GM19463 (cell line): ENCODE measurements at regions not wholly inside any gene's neighbourhood (a gene's known extent, or its start where the extent isn't known, plus 50 kb on each side); places are given as distances from the start of the nearest gene placed in this dataset.
"Not testable (repeated sequence)": the region's sequence is repeated elsewhere in the genome, so short reads cannot be mapped to it uniquely, and the experiment has no call there.

Source experiments
- ATAC-seq: cut with Tn5 transposase; IDR thresholded peaks from one replicate; pipeline ENCODE4 v1.9.1; 2021; ENCODE audit warnings: mild to moderate bottlenecking, moderate library complexity; ENCODE audit not compliant: unreplicated experiment

DNA sequence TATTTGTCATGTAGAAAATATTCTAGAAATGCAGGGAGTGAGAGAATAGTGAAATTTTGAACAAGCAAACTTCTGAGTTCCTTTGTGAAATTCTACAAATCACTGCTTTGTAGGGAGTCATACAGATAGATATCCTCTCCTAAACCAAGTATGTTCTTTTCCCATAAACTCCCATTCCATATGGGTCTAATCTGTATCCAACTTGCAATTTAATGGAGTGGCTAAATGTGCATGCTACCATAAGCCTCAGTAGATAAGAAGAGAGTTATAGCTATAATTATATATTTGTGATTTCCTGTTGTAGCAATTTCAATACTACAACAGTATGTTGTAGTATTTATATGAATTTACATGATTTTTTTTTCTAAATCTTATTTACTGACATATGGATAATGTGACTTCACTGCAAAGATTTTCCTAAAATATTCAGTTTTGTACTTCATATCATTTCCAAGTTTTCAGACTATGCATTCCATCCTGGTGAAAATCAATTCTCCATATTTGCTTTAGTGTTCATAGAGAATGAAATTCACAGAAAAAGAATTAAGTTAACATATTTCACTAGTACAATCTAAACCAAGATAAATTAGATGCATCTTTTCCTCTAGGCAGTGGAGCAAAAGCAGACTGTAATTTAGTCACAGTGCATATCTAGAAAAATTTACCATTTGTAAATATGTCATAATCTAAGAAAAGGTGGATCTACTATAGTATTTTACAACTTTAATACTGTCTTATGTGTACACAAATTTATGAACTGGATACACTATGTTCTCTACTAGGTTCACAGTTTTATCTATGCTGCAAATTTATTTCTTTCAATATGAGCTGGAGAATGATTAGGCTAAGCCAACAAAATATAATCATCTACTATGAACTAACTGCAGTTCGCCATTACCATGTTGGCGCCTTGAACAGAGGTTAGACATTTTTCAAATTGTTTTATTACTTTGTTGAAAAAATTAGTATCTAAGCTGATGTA is 372.9 kb upstream of the NDST3 start:
- ATAC-seq, result no peak

DNA sequence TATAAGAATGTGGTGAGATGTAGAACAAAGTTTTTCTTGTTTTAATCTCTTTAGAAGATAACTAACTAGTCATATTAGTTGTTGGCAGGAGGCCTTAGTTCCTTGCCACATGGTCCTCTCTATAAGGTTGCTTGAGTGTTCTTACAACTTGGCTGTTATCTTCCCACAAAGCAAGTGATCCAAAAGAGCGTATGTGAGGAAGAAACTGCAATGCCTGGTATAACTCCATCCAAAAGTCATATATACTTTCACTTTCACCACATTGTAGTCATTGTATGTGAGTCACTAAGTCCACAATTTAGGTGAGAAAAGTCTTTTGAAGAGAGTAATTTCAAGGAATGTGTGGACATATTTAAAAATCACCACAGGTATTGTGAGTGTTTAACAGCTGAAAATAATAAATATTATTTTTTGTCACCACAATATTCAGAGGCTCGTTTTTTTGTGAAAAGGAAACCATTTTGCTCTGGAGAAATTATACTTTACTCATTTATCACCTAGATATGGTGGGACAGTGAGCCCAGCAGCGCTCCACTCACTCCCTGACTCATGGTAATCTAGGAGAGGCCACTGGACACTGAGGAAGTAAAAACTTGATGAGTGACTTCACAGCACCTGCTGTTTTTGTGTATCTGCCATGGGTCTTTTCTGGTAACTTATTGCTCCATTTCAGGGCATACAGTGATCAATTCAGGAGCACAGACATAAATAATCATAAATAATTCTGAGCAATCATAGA is 369.4 kb upstream of the NDST3 start:
- ATAC-seq, result no peak

DNA sequence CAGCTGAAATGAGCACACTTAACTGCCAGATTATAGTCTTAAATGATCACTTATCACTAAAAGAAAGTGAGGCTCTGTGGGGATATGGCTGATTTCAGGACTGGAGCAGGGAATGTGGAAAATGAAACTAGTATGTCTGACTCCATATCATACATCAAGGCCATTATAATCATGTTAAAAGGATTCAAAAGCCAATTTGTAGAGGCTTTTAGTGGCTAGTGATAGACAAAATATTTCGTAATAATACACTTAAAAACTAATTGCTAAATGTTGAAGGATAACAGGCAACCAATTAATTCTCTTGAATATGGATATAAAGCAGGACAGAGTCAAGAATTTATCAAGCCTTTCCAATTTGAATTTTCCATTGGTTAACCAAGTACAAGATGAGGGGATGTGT is 358.1 kb upstream of the NDST3 start:
- ATAC-seq, result no peak

DNA sequence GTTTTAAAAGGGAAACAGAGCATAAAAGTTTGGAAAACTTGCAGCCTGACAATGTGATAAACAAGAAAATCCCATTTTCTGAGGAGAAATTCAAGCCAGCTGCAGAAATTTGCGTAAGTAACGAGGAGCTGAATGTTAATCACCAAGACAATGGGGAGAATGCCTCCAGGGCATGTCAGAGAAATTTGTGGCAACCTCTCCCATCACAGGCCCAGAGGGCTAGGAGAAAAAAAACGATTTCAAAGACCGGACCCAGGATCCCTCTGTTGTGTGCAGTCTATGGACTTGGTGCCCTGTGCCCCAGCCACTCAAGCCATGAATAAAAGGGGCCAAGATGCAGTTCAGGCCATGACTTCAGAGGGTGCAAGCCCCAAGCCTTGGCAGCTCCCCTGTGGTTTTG is 355.4 kb upstream of the NDST3 start:
- no peak for ATAC-seq

DNA sequence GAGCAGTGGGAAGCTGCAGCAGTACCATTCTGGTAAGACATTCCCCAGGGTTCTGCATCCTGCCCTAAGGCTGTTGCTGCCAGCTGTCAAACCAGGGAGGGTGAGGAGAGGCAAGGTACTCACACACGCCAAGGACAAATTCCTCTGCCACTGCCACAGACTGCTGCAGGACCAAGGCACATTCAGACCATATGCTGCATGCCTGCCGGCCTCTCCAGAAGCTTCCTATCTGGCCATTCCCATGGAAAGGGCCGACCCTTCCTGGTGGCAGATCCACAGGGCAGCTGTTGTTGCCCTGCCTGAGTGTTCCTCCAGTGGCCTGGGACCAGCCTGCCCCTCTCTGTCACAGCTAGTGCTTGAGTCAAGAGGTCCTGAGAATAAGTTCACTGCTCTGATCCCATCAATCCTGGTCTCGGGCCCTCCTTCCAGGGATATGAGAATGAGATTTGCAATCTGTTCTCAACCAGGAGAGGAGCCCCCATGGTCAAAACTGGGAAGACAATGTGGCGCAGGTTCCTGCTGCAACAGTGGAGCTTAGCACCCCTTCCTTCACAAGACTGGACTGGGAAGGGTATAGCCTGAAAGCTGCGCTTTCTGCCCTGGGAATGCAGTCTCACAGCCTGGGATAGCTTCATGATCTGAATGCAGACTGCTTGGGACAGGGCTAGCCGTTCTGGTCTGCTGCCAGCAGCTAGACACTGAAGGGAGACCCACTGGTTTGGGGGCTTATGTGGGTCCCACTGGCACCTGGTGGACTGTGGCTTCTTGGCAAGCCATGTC is 342.5 kb upstream of the NDST3 start:
- no peak for ATAC-seq

DNA sequence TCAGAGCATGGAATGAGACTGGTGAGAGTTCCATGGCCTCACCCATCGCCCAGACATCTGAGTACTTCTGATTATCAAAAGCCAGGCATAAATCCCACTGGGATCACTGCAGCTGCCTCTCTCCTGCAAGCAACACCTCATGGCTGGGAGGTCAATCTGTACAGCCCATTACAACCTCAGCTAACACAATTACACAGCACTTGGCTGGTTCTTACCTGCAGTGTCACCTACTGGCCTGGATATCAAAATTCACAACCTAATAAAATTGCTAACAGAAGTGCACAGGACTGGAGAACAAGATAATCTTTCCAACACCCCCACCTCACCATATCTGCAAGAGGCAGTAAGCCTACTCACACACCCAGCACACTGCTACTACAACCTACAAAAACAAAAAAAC is 341.7 kb upstream of the NDST3 start:
- no peak for ATAC-seq

DNA sequence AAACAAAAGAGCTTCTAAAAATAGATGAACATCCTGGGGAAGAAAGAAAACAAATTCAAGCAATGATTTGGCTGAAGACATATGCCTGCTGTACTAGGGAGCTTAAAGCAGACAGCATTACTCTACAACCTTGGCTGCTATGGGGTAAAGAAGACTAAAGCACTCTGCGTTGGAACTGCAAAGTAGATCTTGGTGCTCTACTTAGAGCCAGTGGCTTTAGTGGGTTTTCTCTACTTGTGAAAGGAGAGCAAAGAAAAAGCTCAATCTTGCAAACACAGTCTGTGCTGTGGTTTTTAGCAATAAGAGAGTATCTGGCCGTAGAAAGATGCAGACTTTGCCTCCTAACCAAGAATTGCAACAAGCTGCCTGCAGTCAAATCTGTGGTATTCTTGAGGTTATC is 334.7 kb upstream of the NDST3 start:
- no peak for ATAC-seq

DNA sequence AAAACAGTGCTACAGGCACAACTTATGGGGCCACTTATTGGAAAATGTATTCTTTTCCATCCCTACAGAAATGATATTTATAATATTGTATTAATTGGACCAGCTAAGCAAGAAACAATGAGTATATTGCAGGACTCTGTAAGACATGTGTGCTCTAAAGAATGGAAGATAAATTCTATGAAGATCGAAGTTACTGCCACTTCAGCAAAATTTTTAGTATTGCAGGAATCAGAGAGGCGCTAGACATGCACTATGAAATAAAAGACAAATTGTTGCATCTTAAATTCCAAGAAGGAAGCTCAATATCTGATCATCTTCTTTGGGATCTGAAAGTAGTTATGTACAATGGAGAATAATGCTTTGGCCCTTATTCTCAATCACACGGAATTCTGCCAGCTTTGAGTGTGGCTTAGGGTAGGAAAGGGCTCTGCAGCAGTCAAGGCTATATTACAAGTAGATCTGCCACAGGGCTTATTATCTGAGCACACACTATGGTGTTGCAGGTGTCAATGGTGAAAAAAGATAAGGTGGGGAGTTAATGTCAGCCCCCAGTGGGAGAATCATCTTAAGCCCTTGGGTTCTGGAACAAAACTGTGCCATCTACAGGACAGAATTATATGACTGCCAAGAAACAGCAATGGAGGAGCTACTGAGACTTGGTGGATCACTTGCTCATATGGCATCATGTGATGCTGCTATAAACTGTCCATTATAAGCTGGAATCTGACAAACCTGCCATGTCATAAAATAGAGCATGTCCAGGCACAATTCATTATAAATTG is 334.0 kb upstream of the NDST3 start:
- no peak for ATAC-seq

DNA sequence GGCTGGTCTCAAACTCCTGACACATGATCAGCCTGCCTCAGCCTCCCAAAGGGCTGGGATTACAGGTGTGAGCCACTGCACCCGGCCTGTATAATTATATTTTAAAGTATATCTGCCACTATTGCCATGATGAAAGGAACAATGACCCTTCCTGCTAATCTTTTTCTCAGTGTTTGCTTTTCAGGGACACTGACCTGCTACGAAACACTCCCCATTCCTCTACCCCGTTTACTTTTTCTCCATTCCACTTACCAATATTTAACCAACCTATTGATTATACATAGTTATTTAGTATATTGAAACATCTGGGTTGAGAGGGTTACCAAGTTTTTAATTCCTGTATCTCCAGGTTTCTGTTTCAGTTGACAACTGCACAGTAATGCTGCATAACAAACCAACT is 331.9 kb upstream of the NDST3 start:
- no peak for ATAC-seq

DNA sequence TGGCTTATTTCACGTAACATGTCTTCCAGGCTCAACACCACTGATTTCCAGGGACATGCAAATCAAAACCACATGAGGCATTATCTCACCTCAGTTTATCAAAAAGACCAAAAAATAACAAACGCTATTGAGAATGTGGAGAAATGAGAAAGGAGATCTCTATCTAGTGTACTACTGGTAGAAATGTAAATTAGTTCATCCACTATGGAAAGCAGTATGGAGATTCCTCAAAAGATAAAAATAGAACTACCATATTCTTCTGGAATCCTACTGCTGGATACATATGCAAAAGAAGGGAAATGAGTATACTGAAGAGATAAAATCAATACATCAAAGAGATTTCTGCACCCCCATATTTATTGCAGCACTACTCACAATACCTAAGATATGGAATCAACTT is 329.6 kb upstream of the NDST3 start:
- ATAC-seq, result no peak

DNA sequence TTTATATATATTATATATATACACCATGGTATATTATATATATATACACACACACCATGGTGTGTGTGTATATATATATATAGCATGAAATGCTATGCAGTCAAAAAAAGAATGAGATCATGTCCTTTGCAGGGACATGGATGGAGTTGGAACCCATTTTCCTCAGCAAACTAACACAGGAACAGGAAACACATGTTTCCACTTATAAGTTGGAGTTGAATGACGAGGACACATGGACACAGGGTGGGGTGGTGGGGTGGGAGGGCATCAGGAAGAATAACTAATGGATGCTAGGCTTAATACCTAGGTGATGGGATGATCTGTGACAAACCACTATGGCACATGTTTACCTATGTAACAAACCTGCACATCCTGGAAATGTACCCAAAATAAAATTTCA is 293.6 kb upstream of the NDST3 start:
- no peak for ATAC-seq

DNA sequence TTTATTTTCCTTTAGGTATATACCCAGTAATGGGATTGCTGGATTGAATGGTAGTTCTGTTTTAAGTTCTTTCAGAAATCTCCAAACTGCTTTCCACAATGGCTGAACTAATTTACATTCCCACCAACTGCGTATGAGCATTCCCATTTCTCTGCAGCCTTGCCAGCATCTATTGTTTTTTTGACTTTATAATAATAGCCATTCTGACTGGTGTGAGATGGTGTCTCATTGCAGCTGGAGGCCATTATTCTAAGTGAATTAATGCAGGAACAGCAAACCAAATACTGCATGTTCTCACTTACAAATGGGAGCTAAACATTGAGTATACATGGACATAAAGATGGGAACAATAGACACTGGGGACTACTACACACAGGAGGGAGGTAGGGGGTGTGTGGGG is 288.9 kb upstream of the NDST3 start:
- ATAC-seq, result not testable (repeated sequence)

DNA sequence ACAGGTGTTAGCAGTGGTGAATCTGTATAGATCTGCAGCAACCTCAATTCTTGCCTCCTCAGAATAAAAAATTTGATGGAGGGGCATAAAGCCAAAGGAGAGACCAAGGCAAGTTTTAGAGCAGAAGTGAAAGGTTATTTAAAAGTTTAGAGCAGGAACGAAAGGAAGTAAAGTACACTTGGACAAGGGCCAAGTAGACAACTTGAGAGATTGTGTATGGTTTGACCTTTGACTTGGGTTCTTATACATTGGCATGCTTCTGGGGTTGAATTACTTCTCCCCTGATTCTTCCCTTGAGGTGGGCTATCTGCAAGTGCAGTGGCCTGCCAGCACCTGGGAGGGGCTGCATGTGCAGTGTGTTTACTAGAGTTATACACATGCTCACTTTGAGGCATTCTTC is 278.8 kb upstream of the NDST3 start:
- ATAC-seq, result no peak

DNA sequence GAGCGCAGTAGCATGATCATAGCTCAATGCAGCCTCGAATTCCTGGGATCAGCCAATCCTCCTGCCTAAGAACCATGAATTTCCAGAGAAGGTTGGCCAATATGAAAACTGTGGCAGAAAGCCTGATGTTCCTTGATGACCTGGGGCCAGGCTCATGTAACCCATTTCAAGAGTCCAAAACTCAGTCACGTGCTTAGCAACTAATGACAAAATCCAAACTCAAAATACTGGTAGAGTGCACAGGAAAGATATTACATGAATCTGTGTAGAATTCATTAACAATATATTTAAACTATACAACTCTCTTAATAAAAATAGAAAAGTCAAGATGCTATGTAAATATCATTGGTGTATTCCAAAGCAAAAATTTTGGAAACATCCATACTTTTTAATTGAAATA is 265.7 kb upstream of the NDST3 start:
- ATAC-seq, result no peak

DNA sequence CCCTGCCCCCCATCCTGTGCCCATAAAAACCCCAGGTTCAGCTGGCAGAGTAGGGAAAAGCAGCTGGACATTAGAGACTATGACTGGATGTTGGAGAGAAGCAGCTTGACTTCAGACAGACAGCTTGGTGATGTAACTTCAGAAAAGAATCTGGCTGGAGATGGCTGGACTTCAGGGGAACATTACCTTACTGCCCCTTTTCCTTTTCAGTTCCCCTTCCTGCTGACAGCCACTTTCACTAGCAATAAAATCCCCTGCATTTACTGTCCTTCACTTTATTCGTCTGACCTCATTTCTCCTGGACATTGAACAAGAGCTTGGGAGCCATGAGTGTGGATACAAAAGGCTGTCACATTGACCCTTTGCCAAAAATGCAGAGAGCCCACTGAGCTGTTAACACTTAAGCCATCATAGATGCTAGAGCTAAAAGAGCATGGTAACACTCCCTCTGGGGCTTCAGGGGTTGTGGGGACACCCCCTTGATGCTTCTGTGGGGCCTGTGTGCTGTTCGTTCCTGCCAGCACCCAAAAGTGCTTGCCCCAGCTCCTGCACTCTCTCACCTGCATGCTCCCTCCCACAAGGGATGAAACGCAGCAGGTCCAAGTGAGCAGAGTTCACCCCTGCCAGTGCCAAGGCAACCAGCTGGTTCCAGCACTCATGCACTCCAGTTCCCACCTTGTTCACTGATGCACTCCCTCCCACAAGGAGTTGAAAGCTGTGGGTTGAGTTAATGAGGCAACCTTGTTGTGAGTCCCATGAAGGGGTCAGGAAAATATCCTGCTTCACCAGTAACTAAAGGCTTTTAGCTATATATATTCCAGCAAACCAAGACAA is 263.8 kb upstream of the NDST3 start:
- no peak for ATAC-seq

DNA sequence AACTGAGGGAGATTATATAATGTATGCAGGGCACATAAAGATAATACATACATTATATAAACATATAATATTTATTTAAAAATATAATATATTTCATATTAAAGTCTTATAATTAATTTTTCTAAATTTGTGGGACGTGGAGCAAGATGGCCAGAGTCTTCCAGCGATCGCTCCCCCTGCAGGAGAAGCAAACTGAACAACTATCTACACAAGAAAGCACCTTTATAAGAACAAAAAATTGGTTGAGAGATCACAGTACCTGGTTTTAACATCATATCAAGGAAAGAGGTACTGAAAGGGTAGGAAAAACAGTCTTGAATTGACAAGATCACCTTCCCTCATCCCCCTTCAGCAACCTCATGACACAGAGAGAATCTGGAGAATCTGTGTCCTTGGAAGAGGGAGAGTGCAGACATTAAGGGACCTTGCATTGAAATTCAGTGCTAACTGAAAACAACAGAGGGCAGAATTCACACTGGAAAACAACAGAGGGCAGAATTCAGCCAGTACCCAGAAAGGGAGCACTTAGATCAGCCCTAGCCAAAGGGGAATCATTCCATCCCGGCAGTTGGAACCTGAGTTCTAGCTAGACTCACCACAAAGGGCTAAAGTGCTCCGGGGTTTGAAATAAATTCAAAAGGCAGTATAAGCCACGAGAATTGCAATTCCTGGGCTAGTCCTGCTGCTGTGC is 262.5 kb upstream of the NDST3 start:
- ATAC-seq, result no peak

DNA sequence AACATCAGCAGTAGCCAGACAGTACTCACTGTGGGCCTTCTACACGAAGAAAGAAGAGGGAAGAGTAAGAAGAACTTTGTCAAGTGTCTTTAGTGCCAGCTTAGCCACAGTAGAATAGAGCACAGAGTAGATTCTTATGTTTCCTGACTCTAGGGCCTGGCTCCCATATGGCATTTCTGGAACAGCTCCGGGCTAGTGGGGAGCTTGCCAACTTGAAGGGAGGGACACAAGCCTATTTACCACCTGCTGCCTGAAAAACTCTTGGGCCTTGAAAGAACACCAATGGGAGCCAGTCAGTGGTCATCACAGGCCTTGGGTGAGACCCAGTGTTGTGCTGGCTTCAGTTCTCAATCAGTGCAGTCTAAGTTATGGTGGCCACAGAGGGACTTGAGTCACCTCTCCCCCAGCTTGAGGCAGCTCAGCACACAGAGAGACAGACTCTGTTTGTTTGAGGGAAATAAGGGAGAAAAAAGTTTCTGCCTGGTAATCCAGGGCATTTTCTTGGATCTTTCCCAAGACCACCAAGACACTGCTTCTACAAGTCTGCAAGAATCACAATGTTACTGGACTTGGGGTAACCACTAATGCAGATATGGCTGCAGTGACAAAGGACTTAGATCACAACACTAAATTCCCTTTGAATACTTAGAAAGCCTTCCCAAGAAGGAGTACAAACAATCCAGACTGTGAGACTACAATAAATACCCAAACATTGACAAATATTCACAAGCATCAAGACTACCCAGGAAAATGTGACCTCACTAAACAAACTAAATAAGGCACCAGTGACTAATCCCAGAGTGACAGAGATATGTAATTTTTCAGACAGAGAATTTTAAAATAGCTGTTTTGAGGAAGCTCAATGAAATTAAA is 261.0 kb upstream of the NDST3 start:
- no peak for ATAC-seq

DNA sequence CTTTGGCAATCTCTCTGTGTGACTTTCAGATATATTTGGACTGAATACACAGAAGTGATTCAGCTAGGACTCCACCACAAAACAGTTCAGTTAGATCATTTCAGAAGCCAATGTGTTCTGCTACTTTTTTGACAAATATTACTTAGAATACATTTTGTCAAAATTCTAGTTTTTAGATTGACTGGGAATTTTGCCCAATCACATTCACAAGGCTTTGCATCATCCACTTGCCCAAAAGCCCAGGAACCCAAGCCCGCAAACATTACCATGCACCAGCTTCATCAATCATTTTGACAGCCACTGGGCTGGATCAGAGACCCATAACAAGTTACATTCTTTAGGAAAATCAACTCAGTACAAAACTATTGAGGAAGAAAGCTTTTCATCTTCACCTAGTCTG is 256.6 kb upstream of the NDST3 start:
- ATAC-seq, result no peak
